PFSK-1 (cell line): ENCODE measurements at regions not wholly inside any gene's neighbourhood (a gene's known extent, or its start where the extent isn't known, plus 50 kb on each side); places are given as distances from the start of the nearest gene placed in this dataset.

Experiments used
- POLR2AphosphoS5 ChIP-seq: IDR thresholded peaks from 2 replicates; pipeline ENCODE4 v1.6.1; 2012; ENCODE audit warnings: low read depth, mild to moderate bottlenecking, control low read depth, low read length, moderate library complexity
- TF ChIP-seq, protein P1 (sequence below), 2 experiments: IDR thresholded peaks; 2 replicates each; pipeline versions ENCODE4 v1.6.1 to v1.8.0; 2011 to 2012; ENCODE audit warnings: low read depth in 2 of 2, low read length in 2 of 2, control low read depth in 1 of 2, inconsistent platforms in 1 of 2, mild to moderate bottlenecking in 1 of 2, moderate library complexity in 1 of 2; ENCODE audit not compliant: insufficient read depth in 1 of 2

DNA sequence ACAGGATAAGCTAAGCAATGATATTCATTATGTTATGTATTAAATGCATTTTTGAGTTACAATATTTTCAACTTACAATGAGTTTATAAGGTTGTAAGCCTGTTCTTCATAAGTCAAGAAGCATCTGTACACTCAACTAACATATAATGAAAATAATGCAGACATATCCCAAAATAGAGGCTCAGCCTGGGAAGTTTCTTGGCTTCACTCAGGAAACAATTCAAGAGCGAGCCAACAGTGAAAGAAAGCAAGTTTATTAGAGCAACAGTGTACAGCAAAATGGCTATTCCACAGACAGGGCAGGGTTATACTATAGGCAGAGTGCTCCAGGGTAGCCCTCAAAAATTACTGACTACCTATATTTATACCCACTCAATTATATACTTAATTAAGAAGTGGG, 1581.8 kb downstream of the HACE1 start:
- TF ChIP-seq, protein P1, sequence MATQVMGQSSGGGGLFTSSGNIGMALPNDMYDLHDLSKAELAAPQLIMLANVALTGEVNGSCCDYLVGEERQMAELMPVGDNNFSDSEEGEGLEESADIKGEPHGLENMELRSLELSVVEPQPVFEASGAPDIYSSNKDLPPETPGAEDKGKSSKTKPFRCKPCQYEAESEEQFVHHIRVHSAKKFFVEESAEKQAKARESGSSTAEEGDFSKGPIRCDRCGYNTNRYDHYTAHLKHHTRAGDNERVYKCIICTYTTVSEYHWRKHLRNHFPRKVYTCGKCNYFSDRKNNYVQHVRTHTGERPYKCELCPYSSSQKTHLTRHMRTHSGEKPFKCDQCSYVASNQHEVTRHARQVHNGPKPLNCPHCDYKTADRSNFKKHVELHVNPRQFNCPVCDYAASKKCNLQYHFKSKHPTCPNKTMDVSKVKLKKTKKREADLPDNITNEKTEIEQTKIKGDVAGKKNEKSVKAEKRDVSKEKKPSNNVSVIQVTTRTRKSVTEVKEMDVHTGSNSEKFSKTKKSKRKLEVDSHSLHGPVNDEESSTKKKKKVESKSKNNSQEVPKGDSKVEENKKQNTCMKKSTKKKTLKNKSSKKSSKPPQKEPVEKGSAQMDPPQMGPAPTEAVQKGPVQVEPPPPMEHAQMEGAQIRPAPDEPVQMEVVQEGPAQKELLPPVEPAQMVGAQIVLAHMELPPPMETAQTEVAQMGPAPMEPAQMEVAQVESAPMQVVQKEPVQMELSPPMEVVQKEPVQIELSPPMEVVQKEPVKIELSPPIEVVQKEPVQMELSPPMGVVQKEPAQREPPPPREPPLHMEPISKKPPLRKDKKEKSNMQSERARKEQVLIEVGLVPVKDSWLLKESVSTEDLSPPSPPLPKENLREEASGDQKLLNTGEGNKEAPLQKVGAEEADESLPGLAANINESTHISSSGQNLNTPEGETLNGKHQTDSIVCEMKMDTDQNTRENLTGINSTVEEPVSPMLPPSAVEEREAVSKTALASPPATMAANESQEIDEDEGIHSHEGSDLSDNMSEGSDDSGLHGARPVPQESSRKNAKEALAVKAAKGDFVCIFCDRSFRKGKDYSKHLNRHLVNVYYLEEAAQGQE (IDR thresholded peaks at IDR 0.05; ENCODE audit: insufficient read depth in 1 of 2, low read depth in 2 of 2, low read length in 2 of 2): no peak
- no peak for TF ChIP-seq POLR2AphosphoS5
